Caco-2 (cell line): ENCODE measurements at regions not wholly inside any gene's neighbourhood (a gene's known extent, or its start where the extent isn't known, plus 50 kb on each side); places are given as distances from the start of the nearest gene placed in this dataset.

Experiments used
- BruUV-seq: library from RNA; stranded (reverse); fragments of 400-500 nt; replicated peaks from 2 replicates; lab custom pipeline; 2021; lab: Mats Ljungman, UMichigan
- CTCF ChIA-PET: fragments of 300-600 bp; sonication (Branson Sonifier 250); formaldehyde crosslinking; loops from one replicate; lab custom pipeline; 2022; ENCODE audit warnings: antibody characterized with exemption; lab: Charles Lee
- POLR2A ChIA-PET: fragments of 300-600 bp; sonication (Branson Sonifier 250); formaldehyde crosslinking; loops from one replicate; lab custom pipeline; 2022; ENCODE audit warnings: antibody characterized with exemption; lab: Charles Lee
- DNase-seq, 2 experiments: peaks; one replicate each; pipeline versions ENCODE4 v3.0.0 to v3.0.0-alpha.2; 2020 to 2022
- H3K27me3 ChIP-seq: replicated peaks from 2 replicates; pipeline ENCODE4 v1.6.0; 2011; ENCODE audit warnings: low read length; ENCODE audit not compliant: control insufficient read depth, insufficient read depth
- H3K36me3 ChIP-seq: 2 replicates; pipeline ENCODE4 v1.5.1; 2011; ENCODE audit warnings: low read length; ENCODE audit not compliant: control insufficient read depth, insufficient read depth
- H3K4me1 ChIP-seq: fragments of 250-450 bp; sonication (Bioruptor Pico); 2 replicates; pipeline ENCODE4 v1.5.1; 2020; ENCODE audit warnings: mild to moderate bottlenecking
- H3K4me3 ChIP-seq: 2 replicates; pipeline ENCODE4 v1.5.1; 2011; ENCODE audit warnings: low read depth, mild to moderate bottlenecking, control low read depth, low read length
- H3K9me3 ChIP-seq: fragments of 250-450 bp; sonication (Bioruptor Pico); 2 replicates; pipeline ENCODE4 v1.5.1; 2020; ENCODE audit warnings: mild to moderate bottlenecking, moderate library complexity
- H3K27ac Mint-ChIP-seq: one replicate; pipeline ENCODE4 v1.8.0; 2022; ENCODE audit warnings: mixed read lengths; ENCODE audit not compliant: unreplicated experiment
- H3K27me3 Mint-ChIP-seq: one replicate; pipeline ENCODE4 v1.8.0; 2022; ENCODE audit warnings: mixed read lengths; ENCODE audit not compliant: insufficient read depth, unreplicated experiment
- H3K36me3 Mint-ChIP-seq: one replicate; pipeline ENCODE4 v1.8.0; 2022; ENCODE audit warnings: mild to moderate bottlenecking, mixed read lengths; ENCODE audit not compliant: insufficient read depth, unreplicated experiment
- H3K4me1 Mint-ChIP-seq: one replicate; pipeline ENCODE4 v1.8.0; 2022; ENCODE audit warnings: low read depth, mixed read lengths; ENCODE audit not compliant: unreplicated experiment
- H3K4me3 Mint-ChIP-seq: one replicate; pipeline ENCODE4 v1.8.0; 2022; ENCODE audit warnings: mild to moderate bottlenecking, moderate library complexity, mixed read lengths; ENCODE audit not compliant: unreplicated experiment
- H3K9me3 Mint-ChIP-seq: one replicate; pipeline ENCODE4 v1.8.0; 2022; ENCODE audit warnings: mixed read lengths; ENCODE audit not compliant: unreplicated experiment
- intact Hi-C: fragments of 100-400 bp; cut with micrococcal nuclease; formaldehyde crosslinking; loops from one replicate; pipeline ENCODE4 v1.10.0; 2022; ENCODE audit not compliant: unreplicated experiment
- TF ChIP-seq, protein P1 (sequence below), 2 experiments: fragments of 200-600 bp in 1 of 2; IDR thresholded peaks; 1 replicate in 1 of 2; 2 replicates in 1 of 2; pipeline versions ENCODE4 v1.5.1 to v1.8.0; 2011 to 2022; ENCODE audit warnings: antibody characterized with exemption in 1 of 2, control low read depth in 1 of 2, inconsistent platforms in 1 of 2, low read depth in 1 of 2, low read length in 1 of 2, mild to moderate bottlenecking in 1 of 2, moderate library complexity in 1 of 2; ENCODE audit not compliant: insufficient read depth in 1 of 2, severe bottlenecking in 1 of 2, unreplicated experiment in 1 of 2

GRCh38 chr13:106129993-106130392 is 405.5 kb downstream of the EFNB2 start:
- Mint-ChIP-seq H3K9me3 (peaks cover 58% of the 10 kb centered on the region), H3K4me3 (no peak overlapping the region), H3K27me3 (no peaks in the 10 kb centered on the region), H3K27ac (peak overlapping the region; percentile 28), H3K4me1 (peaks cover 32% of the 10 kb centered on the region), H3K36me3 (peaks cover 19% of the 10 kb centered on the region)
- CTCF ChIA-PET = no interaction called here
- peaks cover 41% of the 10 kb centered on the region for H3K4me1 ChIP-seq
- TF ChIP-seq, protein P1, sequence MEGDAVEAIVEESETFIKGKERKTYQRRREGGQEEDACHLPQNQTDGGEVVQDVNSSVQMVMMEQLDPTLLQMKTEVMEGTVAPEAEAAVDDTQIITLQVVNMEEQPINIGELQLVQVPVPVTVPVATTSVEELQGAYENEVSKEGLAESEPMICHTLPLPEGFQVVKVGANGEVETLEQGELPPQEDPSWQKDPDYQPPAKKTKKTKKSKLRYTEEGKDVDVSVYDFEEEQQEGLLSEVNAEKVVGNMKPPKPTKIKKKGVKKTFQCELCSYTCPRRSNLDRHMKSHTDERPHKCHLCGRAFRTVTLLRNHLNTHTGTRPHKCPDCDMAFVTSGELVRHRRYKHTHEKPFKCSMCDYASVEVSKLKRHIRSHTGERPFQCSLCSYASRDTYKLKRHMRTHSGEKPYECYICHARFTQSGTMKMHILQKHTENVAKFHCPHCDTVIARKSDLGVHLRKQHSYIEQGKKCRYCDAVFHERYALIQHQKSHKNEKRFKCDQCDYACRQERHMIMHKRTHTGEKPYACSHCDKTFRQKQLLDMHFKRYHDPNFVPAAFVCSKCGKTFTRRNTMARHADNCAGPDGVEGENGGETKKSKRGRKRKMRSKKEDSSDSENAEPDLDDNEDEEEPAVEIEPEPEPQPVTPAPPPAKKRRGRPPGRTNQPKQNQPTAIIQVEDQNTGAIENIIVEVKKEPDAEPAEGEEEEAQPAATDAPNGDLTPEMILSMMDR (IDR thresholded peaks at IDR 0.05; ENCODE audit: insufficient read depth in 1 of 2, low read depth in 1 of 2, low read length in 1 of 2, severe bottlenecking in 1 of 2, unreplicated experiment in 1 of 2) = no peak
- POLR2A ChIA-PET = no interaction called here
- no peak overlapping the region for H3K4me3 ChIP-seq
- no TSS peak for BruUV-seq
- DNase-seq = no peak
- no peaks in the 10 kb centered on the region for H3K36me3 ChIP-seq
- intact Hi-C loops = loop anchor here (1.0 kb wide), 6 partner anchors 9 to 52 kb away; no protein-coding TSS in a partner anchor
- H3K27me3 ChIP-seq = no peaks in the 10 kb centered on the region
- peaks cover 23% of the 10 kb centered on the region; the same call in 1 of the 2 replicates for H3K9me3 ChIP-seq

- BruUV-seq = no TSS peak
- H3K4me1 Mint-ChIP-seq = peaks cover 32% of the 10 kb centered on the region
- TF ChIP-seq, protein P1 (IDR thresholded peaks at IDR 0.05; ENCODE audit: insufficient read depth in 1 of 2, low read depth in 1 of 2, low read length in 1 of 2, severe bottlenecking in 1 of 2, unreplicated experiment in 1 of 2) = no peak
- CTCF ChIA-PET = no interaction called here
- Histone ChIP-seq H3K9me3 (peaks cover 19% of the 10 kb centered on the region; the same call in 1 of the 2 replicates), H3K4me3 (no peak overlapping the region), H3K4me1 (peaks cover 41% of the 10 kb centered on the region), H3K36me3 (no peaks in the 10 kb centered on the region), H3K27me3 (no peaks in the 10 kb centered on the region)
- peak overlapping the region; percentile 68 for H3K27ac Mint-ChIP-seq
- H3K36me3 Mint-ChIP-seq = peaks cover 19% of the 10 kb centered on the region
- intact Hi-C loops = loop anchor here (1.0 kb wide), 6 partner anchors 10 to 51 kb away; no protein-coding TSS in a partner anchor
- H3K4me3 Mint-ChIP-seq = peak overlapping the region; percentile 9
- POLR2A ChIA-PET = no interaction called here
- H3K9me3 Mint-ChIP-seq = peaks cover 51% of the 10 kb centered on the region
- H3K27me3 Mint-ChIP-seq = no peaks in the 10 kb centered on the region
- peak in 1 of 2 experiments; percentile 57 for DNase-seq
These were observed 406.2 kb downstream of the EFNB2 start for GRCh38 chr13:106129273-106129672.

GRCh38 chr13:106122234-106122633 is 413.2 kb downstream of the EFNB2 start:
- intact Hi-C loops = no loop called here
- Histone ChIP-seq H3K4me3 (no peak overlapping the region), H3K9me3 (no peaks in the 10 kb centered on the region), H3K36me3 (no peaks in the 10 kb centered on the region; the same call in none of the 2 replicates), H3K4me1 (peaks cover 19% of the 10 kb centered on the region), H3K27me3 (no peaks in the 10 kb centered on the region)
- CTCF ChIA-PET = no interaction called here
- H3K36me3 Mint-ChIP-seq = no peaks in the 10 kb centered on the region
- no peaks in the 10 kb centered on the region for H3K27me3 Mint-ChIP-seq
- no peak overlapping the region for H3K27ac Mint-ChIP-seq
- TF ChIP-seq, protein P1 (IDR thresholded peaks at IDR 0.05; ENCODE audit: insufficient read depth in 1 of 2, low read depth in 1 of 2, low read length in 1 of 2, severe bottlenecking in 1 of 2, unreplicated experiment in 1 of 2) = no peak
- no peaks in the 10 kb centered on the region for H3K9me3 Mint-ChIP-seq
- DNase-seq = no peak
- peaks cover 19% of the 10 kb centered on the region for H3K4me1 Mint-ChIP-seq
- POLR2A ChIA-PET = no interaction called here
- H3K4me3 Mint-ChIP-seq = no peak overlapping the region
- BruUV-seq = no TSS peak
